Right cardiac atrium (tissue), 5 donors: ENCODE measurements at regions not wholly inside any gene's neighbourhood (a gene's known extent, or its start where the extent isn't known, plus 50 kb on each side); places are given as distances from the start of the nearest gene placed in this dataset.
A peak's percentile ranks its signal among the peaks of the same experiment; 100 is the strongest.

ENCODE experiments used
- ATAC-seq, 2 donors: fragments of 200-7000 bp; cut with Tn5 transposase; one replicate each; pipeline versions ENCODE4 v1.8.0 to v1.9.1; 2020; ENCODE audit warnings: moderate library complexity in 2 of 2, mild to moderate bottlenecking in 1 of 2
- DNase-seq, 3 donors: peaks; one replicate each; pipeline ENCODE4 v3.0.0-alpha.2; 2020
- H3K27ac ChIP-seq: one replicate; pipeline ENCODE4 v1.5.1; 2013; ENCODE audit warnings: mild to moderate bottlenecking, low read length, control low read depth, moderate library complexity
- H3K27me3 ChIP-seq: one replicate; pipeline ENCODE4 v1.6.1; 2013; ENCODE audit not compliant: control insufficient read depth, insufficient read depth
- H3K4me1 ChIP-seq: one replicate; pipeline ENCODE4 v1.6.1; 2013; ENCODE audit warnings: low read length; ENCODE audit not compliant: control insufficient read depth, insufficient read depth
- H3K4me3 ChIP-seq: one replicate; pipeline ENCODE4 v1.5.1; 2013; ENCODE audit warnings: low read length, control low read depth
- H3K9me3 ChIP-seq: one replicate; pipeline ENCODE4 v1.6.1; 2013; ENCODE audit warnings: low read length; ENCODE audit not compliant: control insufficient read depth
- WGBS: extraction: QIAGEN DNeasy Blood & Tissue Kit; methylation state at CpG from one replicate; pipeline ENCODE4 v1.1.7; 2013; 5-methylcytosine and 5-hydroxymethylcytosine counted together
- intact Hi-C, 4 donors: fragments of 100-400 bp; cut with DNase I; formaldehyde crosslinking; loops; one replicate each; pipeline versions ENCODE4 v1.11.0 to v1.14.0; 2022 to 2023
- donor health status: healthy with polysubstance abuse.
- donor health status: DM: no; HTN: yes; CAD: no.
- donor health status: DM: no; HTN: no; CAD: no.
- donor health status: DM: no; HTN: yes; CAD: no; lungs with severe emphysema.
- donor health status: DM: yes; HTN: yes; CAD: no.

GRCh38 chr9:29456940-29457339, 1883.7 kb upstream of the C9orf72 start:
- no peaks in the 10 kb centered on the region for H3K4me1 ChIP-seq
- H3K9me3 ChIP-seq = no peaks in the 10 kb centered on the region
- 83% methylated on average over 3 of the region's 3 CpGs for WGBS
- H3K27ac ChIP-seq = no peak overlapping the region
- DNase-seq = no peak
- H3K4me3 ChIP-seq = no peak overlapping the region
- ATAC-seq = no peak
- intact Hi-C loops = no loop called here
- no peaks in the 10 kb centered on the region for H3K27me3 ChIP-seq

- H3K27ac ChIP-seq = no peak overlapping the region
- no peaks in the 10 kb centered on the region for H3K27me3 ChIP-seq
- ATAC-seq (no peak), DNase-seq (no peak)
- WGBS = 32% methylated on average over 1 of the region's 1 CpG
- no peak overlapping the region for H3K4me3 ChIP-seq
- intact Hi-C loops = no loop called here
- no peaks in the 10 kb centered on the region for H3K9me3 ChIP-seq
- no peaks in the 10 kb centered on the region for H3K4me1 ChIP-seq
Measured at GRCh38 chr9:29475471-29475870, 1902.2 kb upstream of the C9orf72 start.

GRCh38 chr9:29511680-29512079, 1938.4 kb upstream of the C9orf72 start:
- no peaks in the 10 kb centered on the region for H3K9me3 ChIP-seq
- WGBS = 56% methylated on average over 1 of the region's 1 CpG
- H3K4me1 ChIP-seq = no peaks in the 10 kb centered on the region
- H3K27me3 ChIP-seq = no peaks in the 10 kb centered on the region
- DNase-seq (no peak), ATAC-seq (no peak)
- no peak overlapping the region for H3K4me3 ChIP-seq
- H3K27ac ChIP-seq = no peak overlapping the region
- intact Hi-C loops = no loop called here

- H3K9me3 ChIP-seq = no peaks in the 10 kb centered on the region
- intact Hi-C loops = no loop called here
- ATAC-seq (no peak), DNase-seq (peak in 1 of 3 donors; percentile 24)
- H3K27ac ChIP-seq = no peak overlapping the region
- H3K4me3 ChIP-seq = no peak overlapping the region
- WGBS = 55% methylated on average over 11 of the region's 11 CpGs
- H3K27me3 ChIP-seq = no peaks in the 10 kb centered on the region
- H3K4me1 ChIP-seq = no peaks in the 10 kb centered on the region
Measured at GRCh38 chr9:29514336-29514735, 1941.1 kb upstream of the C9orf72 start.

- Histone ChIP-seq H3K27ac (no peak overlapping the region), H3K4me1 (no peaks in the 10 kb centered on the region), H3K9me3 (no peaks in the 10 kb centered on the region), H3K27me3 (no peaks in the 10 kb centered on the region), H3K4me3 (no peak overlapping the region)
- intact Hi-C loops = no loop called here
- DNase-seq (no peak), ATAC-seq (no peak)
- 65% methylated on average over 8 of the region's 8 CpGs for WGBS
Measured at GRCh38 chr9:29514862-29515261, 1941.6 kb upstream of the C9orf72 start.

GRCh38 chr9:29548436-29548835, 1975.2 kb upstream of the C9orf72 start:
- Histone ChIP-seq H3K4me3 (no peak overlapping the region), H3K27ac (no peak overlapping the region), H3K4me1 (no peaks in the 10 kb centered on the region), H3K9me3 (no peaks in the 10 kb centered on the region), H3K27me3 (no peaks in the 10 kb centered on the region)
- ATAC-seq (no peak), DNase-seq (no peak)
- 69% methylated on average over 3 of the region's 3 CpGs for WGBS
- intact Hi-C loops = no loop called here

GRCh38 chr9:29555502-29555901, 1982.2 kb upstream of the C9orf72 start:
- no peak for DNase-seq
- no peak for ATAC-seq
- Histone ChIP-seq H3K4me3 (no peak overlapping the region), H3K4me1 (no peaks in the 10 kb centered on the region), H3K9me3 (no peaks in the 10 kb centered on the region), H3K27ac (no peak overlapping the region), H3K27me3 (no peaks in the 10 kb centered on the region)
- intact Hi-C loops = no loop called here

GRCh38 chr9:29556317-29556716, 1983.0 kb upstream of the C9orf72 start:
- H3K27me3 ChIP-seq = no peaks in the 10 kb centered on the region
- H3K9me3 ChIP-seq = no peaks in the 10 kb centered on the region
- H3K4me1 ChIP-seq = no peaks in the 10 kb centered on the region
- no peak overlapping the region for H3K4me3 ChIP-seq
- no peak overlapping the region for H3K27ac ChIP-seq
- 47% methylated on average over 3 of the region's 3 CpGs for WGBS
- no peak for DNase-seq
- ATAC-seq = no peak
- intact Hi-C loops = no loop called here

- H3K27me3 ChIP-seq = no peaks in the 10 kb centered on the region
- DNase-seq (no peak), ATAC-seq (no peak)
- no peak overlapping the region for H3K4me3 ChIP-seq
- no peaks in the 10 kb centered on the region for H3K9me3 ChIP-seq
- WGBS = 65% methylated on average over 2 of the region's 2 CpGs
- no peaks in the 10 kb centered on the region for H3K4me1 ChIP-seq
- intact Hi-C loops = no loop called here
- no peak overlapping the region for H3K27ac ChIP-seq
Measured at GRCh38 chr9:29556746-29557145, 1983.5 kb upstream of the C9orf72 start.

- intact Hi-C loops = no loop called here
- DNase-seq = no peak
- no peak for ATAC-seq
- H3K4me1 ChIP-seq = no peaks in the 10 kb centered on the region
- no peaks in the 10 kb centered on the region for H3K9me3 ChIP-seq
- H3K4me3 ChIP-seq = no peak overlapping the region
- WGBS = 68% methylated on average over 1 of the region's 1 CpG
- no peaks in the 10 kb centered on the region for H3K27me3 ChIP-seq
- H3K27ac ChIP-seq = no peak overlapping the region
Measured at GRCh38 chr9:29564564-29564963, 1991.3 kb upstream of the C9orf72 start.

GRCh38 chr9:29575219-29575618, 2001.9 kb upstream of the C9orf72 start:
- intact Hi-C loops = no loop called here
- H3K27me3 ChIP-seq = no peaks in the 10 kb centered on the region
- H3K9me3 ChIP-seq = no peaks in the 10 kb centered on the region
- WGBS = 48% methylated on average over 1 of the region's 1 CpG
- no peak overlapping the region for H3K27ac ChIP-seq
- H3K4me3 ChIP-seq = no peak overlapping the region
- H3K4me1 ChIP-seq = no peaks in the 10 kb centered on the region
- ATAC-seq (no peak), DNase-seq (no peak)

GRCh38 chr9:29588361-29588760, 2015.1 kb upstream of the C9orf72 start:
- WGBS = 42% methylated on average over 2 of the region's 2 CpGs
- Histone ChIP-seq H3K27me3 (no peaks in the 10 kb centered on the region), H3K4me3 (no peak overlapping the region), H3K9me3 (no peaks in the 10 kb centered on the region), H3K27ac (no peak overlapping the region), H3K4me1 (no peaks in the 10 kb centered on the region)
- intact Hi-C loops = no loop called here
- ATAC-seq (no peak), DNase-seq (no peak)
